ENCODE measurements at regions not wholly inside any gene's neighbourhood (a gene's known extent, or its start where the extent isn't known, plus 50 kb on each side); places are given as distances from the start of the nearest gene placed in this dataset.

DNA sequence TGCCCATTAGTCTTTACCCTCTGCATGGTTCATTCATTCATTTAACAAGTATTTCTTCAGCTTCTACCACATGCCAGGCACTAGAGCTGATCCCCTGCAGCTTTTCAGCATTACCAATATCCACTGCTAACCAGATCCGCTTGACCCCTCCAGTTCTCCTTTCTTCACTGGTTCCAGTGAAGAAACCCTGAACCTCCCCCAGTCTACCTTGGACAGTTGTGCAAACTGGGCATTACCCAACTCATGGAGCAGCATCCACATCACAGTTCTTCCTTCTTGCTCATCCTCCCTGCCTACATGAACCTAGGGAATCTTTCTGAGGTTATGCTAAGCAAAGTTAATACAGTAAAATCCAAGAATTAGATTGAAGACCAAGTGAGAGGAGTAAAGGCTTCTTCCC, 78.7 kb upstream of the SERP2 start (continued):
- TF ChIP-seq, protein P1, sequence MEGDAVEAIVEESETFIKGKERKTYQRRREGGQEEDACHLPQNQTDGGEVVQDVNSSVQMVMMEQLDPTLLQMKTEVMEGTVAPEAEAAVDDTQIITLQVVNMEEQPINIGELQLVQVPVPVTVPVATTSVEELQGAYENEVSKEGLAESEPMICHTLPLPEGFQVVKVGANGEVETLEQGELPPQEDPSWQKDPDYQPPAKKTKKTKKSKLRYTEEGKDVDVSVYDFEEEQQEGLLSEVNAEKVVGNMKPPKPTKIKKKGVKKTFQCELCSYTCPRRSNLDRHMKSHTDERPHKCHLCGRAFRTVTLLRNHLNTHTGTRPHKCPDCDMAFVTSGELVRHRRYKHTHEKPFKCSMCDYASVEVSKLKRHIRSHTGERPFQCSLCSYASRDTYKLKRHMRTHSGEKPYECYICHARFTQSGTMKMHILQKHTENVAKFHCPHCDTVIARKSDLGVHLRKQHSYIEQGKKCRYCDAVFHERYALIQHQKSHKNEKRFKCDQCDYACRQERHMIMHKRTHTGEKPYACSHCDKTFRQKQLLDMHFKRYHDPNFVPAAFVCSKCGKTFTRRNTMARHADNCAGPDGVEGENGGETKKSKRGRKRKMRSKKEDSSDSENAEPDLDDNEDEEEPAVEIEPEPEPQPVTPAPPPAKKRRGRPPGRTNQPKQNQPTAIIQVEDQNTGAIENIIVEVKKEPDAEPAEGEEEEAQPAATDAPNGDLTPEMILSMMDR (IDR thresholded peaks at IDR 0.05 in 2 of 3, conservative IDR thresholded peaks at IDR 0.05 in 1 of 3; ENCODE audit: control insufficient read depth in 2 of 3, extremely low read depth in 1 of 3, insufficient read depth in 1 of 3, low read depth in 3 of 3, low read length in 3 of 3), result no peak
- TF ChIP-seq SREBF2 (IDR thresholded peaks at IDR 0.05; ENCODE audit: low read length), result no peak

GRCh38 chr13:44296856-44297255, 76.8 kb upstream of the SERP2 start:
- no peaks in the 10 kb centered on the region for H3K27me3 ChIP-seq (replicated peaks in 1 of 2; ENCODE audit: control insufficient read depth in 2 of 2, insufficient read depth in 2 of 2, low read length in 1 of 2)
- H3K36me3 ChIP-seq (ENCODE audit: control insufficient read depth in 2 of 2, insufficient read depth in 2 of 2, low read length in 1 of 2), result no peaks in the 10 kb centered on the region
- POLR2A ChIA-PET, result no interaction called here
- FAIRE-seq (no peak), ATAC-seq (no peak), DNase-seq (ENCODE audit: low read depth, low spot score) (no peak)
- H3K27ac ChIP-seq (ENCODE audit: control insufficient read depth, insufficient read depth), result no peak overlapping the region
- CTCF ChIA-PET, result no interaction called here
- SMC1A ChIA-PET (ENCODE audit: uncharacterized antibody, unreplicated experiment), result no interaction called here
- no peak overlapping the region for H3K4me3 ChIP-seq
- in situ Hi-C loops (cut with MboI), result no loop called here
- WGBS (ENCODE audit: insufficient coverage, insufficient replicate concordance, low lambda C conversion rate, missing lambda C conversion rate), result 82% methylated on average over 5 of the region's 5 CpGs
- RAD21 ChIA-PET (ENCODE audit: unreplicated experiment), result no interaction called here
- intact Hi-C loops (cut with micrococcal nuclease; ENCODE audit: unreplicated experiment), result no loop called here
- H4K20me1 ChIP-seq (ENCODE audit: control insufficient read depth, insufficient read depth), result no peaks in the 10 kb centered on the region
- peaks cover 11% of the 10 kb centered on the region for H3K4me1 ChIP-seq (ENCODE audit: control insufficient read depth, insufficient read depth, low read length)
- no peak overlapping the region for H3K4me2 ChIP-seq (ENCODE audit: control insufficient read depth, insufficient read depth)
- no TSS peak for BruUV-seq (replicated peaks)
- no peak overlapping the region for H2AFZ ChIP-seq (ENCODE audit: control insufficient read depth, low read depth, low read length)
- no peaks in the 10 kb centered on the region; the same call in 2 of the 3 replicates for H3K9me3 ChIP-seq (replicated peaks; ENCODE audit: control insufficient read depth, insufficient read depth, low read length)
- H3K9ac ChIP-seq (ENCODE audit: control insufficient read depth, insufficient read depth, low read length), result no peak overlapping the region
- H3K79me2 ChIP-seq (ENCODE audit: control insufficient read depth, insufficient read depth, low read length), result no peaks in the 10 kb centered on the region
- TF ChIP-seq, protein P2, sequence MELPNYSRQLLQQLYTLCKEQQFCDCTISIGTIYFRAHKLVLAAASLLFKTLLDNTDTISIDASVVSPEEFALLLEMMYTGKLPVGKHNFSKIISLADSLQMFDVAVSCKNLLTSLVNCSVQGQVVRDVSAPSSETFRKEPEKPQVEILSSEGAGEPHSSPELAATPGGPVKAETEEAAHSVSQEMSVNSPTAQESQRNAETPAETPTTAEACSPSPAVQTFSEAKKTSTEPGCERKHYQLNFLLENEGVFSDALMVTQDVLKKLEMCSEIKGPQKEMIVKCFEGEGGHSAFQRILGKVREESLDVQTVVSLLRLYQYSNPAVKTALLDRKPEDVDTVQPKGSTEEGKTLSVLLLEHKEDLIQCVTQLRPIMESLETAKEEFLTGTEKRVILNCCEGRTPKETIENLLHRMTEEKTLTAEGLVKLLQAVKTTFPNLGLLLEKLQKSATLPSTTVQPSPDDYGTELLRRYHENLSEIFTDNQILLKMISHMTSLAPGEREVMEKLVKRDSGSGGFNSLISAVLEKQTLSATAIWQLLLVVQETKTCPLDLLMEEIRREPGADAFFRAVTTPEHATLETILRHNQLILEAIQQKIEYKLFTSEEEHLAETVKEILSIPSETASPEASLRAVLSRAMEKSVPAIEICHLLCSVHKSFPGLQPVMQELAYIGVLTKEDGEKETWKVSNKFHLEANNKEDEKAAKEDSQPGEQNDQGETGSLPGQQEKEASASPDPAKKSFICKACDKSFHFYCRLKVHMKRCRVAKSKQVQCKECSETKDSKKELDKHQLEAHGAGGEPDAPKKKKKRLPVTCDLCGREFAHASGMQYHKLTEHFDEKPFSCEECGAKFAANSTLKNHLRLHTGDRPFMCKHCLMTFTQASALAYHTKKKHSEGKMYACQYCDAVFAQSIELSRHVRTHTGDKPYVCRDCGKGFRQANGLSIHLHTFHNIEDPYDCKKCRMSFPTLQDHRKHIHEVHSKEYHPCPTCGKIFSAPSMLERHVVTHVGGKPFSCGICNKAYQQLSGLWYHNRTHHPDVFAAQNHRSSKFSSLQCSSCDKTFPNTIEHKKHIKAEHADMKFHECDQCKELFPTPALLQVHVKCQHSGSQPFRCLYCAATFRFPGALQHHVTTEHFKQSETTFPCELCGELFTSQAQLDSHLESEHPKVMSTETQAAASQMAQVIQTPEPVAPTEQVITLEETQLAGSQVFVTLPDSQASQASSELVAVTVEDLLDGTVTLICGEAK (IDR thresholded peaks at IDR 0.05; ENCODE audit: borderline replicate concordance), result no peak
- TF ChIP-seq, protein P3, sequence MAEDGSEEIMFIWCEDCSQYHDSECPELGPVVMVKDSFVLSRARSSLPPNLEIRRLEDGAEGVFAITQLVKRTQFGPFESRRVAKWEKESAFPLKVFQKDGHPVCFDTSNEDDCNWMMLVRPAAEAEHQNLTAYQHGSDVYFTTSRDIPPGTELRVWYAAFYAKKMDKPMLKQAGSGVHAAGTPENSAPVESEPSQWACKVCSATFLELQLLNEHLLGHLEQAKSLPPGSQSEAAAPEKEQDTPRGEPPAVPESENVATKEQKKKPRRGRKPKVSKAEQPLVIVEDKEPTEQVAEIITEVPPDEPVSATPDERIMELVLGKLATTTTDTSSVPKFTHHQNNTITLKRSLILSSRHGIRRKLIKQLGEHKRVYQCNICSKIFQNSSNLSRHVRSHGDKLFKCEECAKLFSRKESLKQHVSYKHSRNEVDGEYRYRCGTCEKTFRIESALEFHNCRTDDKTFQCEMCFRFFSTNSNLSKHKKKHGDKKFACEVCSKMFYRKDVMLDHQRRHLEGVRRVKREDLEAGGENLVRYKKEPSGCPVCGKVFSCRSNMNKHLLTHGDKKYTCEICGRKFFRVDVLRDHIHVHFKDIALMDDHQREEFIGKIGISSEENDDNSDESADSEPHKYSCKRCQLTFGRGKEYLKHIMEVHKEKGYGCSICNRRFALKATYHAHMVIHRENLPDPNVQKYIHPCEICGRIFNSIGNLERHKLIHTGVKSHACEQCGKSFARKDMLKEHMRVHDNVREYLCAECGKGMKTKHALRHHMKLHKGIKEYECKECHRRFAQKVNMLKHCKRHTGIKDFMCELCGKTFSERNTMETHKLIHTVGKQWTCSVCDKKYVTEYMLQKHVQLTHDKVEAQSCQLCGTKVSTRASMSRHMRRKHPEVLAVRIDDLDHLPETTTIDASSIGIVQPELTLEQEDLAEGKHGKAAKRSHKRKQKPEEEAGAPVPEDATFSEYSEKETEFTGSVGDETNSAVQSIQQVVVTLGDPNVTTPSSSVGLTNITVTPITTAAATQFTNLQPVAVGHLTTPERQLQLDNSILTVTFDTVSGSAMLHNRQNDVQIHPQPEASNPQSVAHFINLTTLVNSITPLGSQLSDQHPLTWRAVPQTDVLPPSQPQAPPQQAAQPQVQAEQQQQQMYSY (CRISPR knock-in tag; IDR thresholded peaks at IDR 0.05), result no peak
- no peak for TF ChIP-seq MTA3 (IDR thresholded peaks at IDR 0.05; ENCODE audit: borderline replicate concordance, low read length)
- TF ChIP-seq CBX3 (IDR thresholded peaks at IDR 0.05; ENCODE audit: borderline replicate concordance, low read depth), result no peak
- TF ChIP-seq POLR2AphosphoS2 (IDR thresholded peaks at IDR 0.05; ENCODE audit: low read depth, low read length), result no peak
- no peak for TF ChIP-seq KAT2A (conservative IDR thresholded peaks at IDR 0.05; ENCODE audit: control insufficient read depth, low read depth, low read length)
- TF ChIP-seq, protein P4, sequence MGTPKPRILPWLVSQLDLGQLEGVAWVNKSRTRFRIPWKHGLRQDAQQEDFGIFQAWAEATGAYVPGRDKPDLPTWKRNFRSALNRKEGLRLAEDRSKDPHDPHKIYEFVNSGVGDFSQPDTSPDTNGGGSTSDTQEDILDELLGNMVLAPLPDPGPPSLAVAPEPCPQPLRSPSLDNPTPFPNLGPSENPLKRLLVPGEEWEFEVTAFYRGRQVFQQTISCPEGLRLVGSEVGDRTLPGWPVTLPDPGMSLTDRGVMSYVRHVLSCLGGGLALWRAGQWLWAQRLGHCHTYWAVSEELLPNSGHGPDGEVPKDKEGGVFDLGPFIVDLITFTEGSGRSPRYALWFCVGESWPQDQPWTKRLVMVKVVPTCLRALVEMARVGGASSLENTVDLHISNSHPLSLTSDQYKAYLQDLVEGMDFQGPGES (IDR thresholded peaks at IDR 0.05), result no peak
- no peak for TF ChIP-seq KDM1A (IDR thresholded peaks at IDR 0.05; ENCODE audit: borderline replicate concordance)
- TF ChIP-seq MYB (IDR thresholded peaks at IDR 0.05; ENCODE audit: borderline replicate concordance, low read depth, low read length), result no peak
- no peak for TF ChIP-seq SRF (IDR thresholded peaks at IDR 0.05; ENCODE audit: low read depth in 2 of 2, low read length in 2 of 2)
- no peak for TF ChIP-seq ZNF207 (IDR thresholded peaks at IDR 0.05; ENCODE audit: borderline replicate concordance)

All from GM12878 (cell line).